ENCODE measurements at regions not wholly inside any gene's neighbourhood (a gene's known extent, or its start where the extent isn't known, plus 50 kb on each side); places are given as distances from the start of the nearest gene placed in this dataset.

DNA sequence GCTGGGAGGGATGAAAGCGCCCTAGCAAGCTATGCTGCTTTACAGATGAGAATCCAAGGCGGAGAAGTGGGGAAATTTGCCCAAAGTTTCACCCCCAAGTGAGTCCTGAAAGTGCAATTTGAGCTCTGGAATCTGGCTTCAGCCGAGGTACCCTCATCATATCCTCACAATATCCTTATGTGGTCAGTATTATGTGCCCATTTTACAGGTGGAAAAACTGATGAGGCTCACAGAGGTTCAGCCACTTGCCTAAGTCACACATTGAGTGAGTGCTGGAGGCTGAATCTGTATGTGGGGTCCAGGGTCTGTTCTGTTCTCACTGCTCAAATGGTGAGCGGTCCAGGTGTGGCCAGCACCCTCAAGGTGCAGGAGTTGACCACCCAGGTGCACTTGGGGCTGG lies 85.3 kb downstream of the MATN1 start:
- TF ChIP-seq POLR2A (IDR thresholded peaks at IDR 0.05), result no peak
- TF ChIP-seq, protein P1, sequence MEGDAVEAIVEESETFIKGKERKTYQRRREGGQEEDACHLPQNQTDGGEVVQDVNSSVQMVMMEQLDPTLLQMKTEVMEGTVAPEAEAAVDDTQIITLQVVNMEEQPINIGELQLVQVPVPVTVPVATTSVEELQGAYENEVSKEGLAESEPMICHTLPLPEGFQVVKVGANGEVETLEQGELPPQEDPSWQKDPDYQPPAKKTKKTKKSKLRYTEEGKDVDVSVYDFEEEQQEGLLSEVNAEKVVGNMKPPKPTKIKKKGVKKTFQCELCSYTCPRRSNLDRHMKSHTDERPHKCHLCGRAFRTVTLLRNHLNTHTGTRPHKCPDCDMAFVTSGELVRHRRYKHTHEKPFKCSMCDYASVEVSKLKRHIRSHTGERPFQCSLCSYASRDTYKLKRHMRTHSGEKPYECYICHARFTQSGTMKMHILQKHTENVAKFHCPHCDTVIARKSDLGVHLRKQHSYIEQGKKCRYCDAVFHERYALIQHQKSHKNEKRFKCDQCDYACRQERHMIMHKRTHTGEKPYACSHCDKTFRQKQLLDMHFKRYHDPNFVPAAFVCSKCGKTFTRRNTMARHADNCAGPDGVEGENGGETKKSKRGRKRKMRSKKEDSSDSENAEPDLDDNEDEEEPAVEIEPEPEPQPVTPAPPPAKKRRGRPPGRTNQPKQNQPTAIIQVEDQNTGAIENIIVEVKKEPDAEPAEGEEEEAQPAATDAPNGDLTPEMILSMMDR (IDR thresholded peaks at IDR 0.05), result no peak
- TF ChIP-seq EP300 (IDR thresholded peaks at IDR 0.05), result no peak
